Hematopoietic multipotent progenitor cell (in vitro differentiated cells): ENCODE measurements at regions not wholly inside any gene's neighbourhood (a gene's known extent, or its start where the extent isn't known, plus 50 kb on each side); places are given as distances from the start of the nearest gene placed in this dataset.
"Not testable (repeated sequence)": the region's sequence is repeated elsewhere in the genome, so short reads cannot be mapped to it uniquely, and the experiment has no call there.

Experiments
- DNase-seq, 3 donors: peaks; one replicate each; pipeline ENCODE4 v3.0.0-alpha.2; 2011 to 2015; ENCODE audit warnings: low read depth in 2 of 3, low spot score in 2 of 3

GRCh38 chr9:115524453-115525059, 406.6 kb upstream of the TNC start:
- peak in 1 of 3 donors; percentile 57 for DNase-seq

- DNase-seq, result no peak
These were observed 407.4 kb upstream of the TNC start for GRCh38 chr9:115525111-115526058.

- no peak for DNase-seq
These were observed 413.6 kb upstream of the TNC start for GRCh38 chr9:115531410-115532125.

GRCh38 chr9:115533511-115533910, 415.6 kb upstream of the TNC start:
- no peak for DNase-seq

GRCh38 chr9:115540091-115540490, 422.1 kb upstream of the TNC start:
- no peak for DNase-seq

GRCh38 chr9:115543511-115543910, 425.6 kb upstream of the TNC start:
- DNase-seq, result no peak

- DNase-seq, result no peak
These were observed 430.8 kb upstream of the TNC start for GRCh38 chr9:115548609-115549260.

GRCh38 chr9:115551396-115551795, 433.4 kb upstream of the TNC start:
- no peak for DNase-seq

- no peak for DNase-seq
These were observed 435.3 kb upstream of the TNC start for GRCh38 chr9:115553060-115553773.

GRCh38 chr9:115556432-115556831, 438.5 kb upstream of the TNC start:
- DNase-seq, result no peak

- DNase-seq, result no peak
These were observed 457.2 kb upstream of the TNC start for GRCh38 chr9:115575147-115575546.

- not testable (repeated sequence) for DNase-seq
These were observed 467.5 kb upstream of the TNC start for GRCh38 chr9:115585458-115585857.

GRCh38 chr9:115587310-115587709, 469.4 kb upstream of the TNC start:
- no peak for DNase-seq

GRCh38 chr9:115590011-115590410, 472.1 kb upstream of the TNC start:
- no peak for DNase-seq

- peak in 2 of 3 donors; percentile 7 to 15 for DNase-seq
These were observed 473.6 kb upstream of the TNC start for GRCh38 chr9:115591584-115591984.

- peak in 2 of 3 donors; percentile 15 to 45 for DNase-seq
These were observed 475.7 kb upstream of the TNC start for GRCh38 chr9:115593587-115594091.

- no peak for DNase-seq
These were observed 476.6 kb upstream of the TNC start for GRCh38 chr9:115594557-115594956.

- DNase-seq, result no peak
These were observed 478.2 kb upstream of the TNC start for GRCh38 chr9:115596021-115596745.

GRCh38 chr9:115596746-115597080, 478.8 kb upstream of the TNC start:
- no peak for DNase-seq
